GM18498 (cell line): ENCODE measurements at regions not wholly inside any gene's neighbourhood (a gene's known extent, or its start where the extent isn't known, plus 50 kb on each side); places are given as distances from the start of the nearest gene placed in this dataset.

ENCODE experiments used
- ATAC-seq: cut with Tn5 transposase; IDR thresholded peaks from one replicate; pipeline ENCODE4 v1.9.1; 2021; ENCODE audit warnings: mild to moderate bottlenecking, moderate library complexity; ENCODE audit not compliant: unreplicated experiment

- ATAC-seq: no peak
Measured at GRCh38 chr7:125409921-125410320, 480.3 kb upstream of the POT1 start.

GRCh38 chr7:125406111-125406510, 476.5 kb upstream of the POT1 start:
- no peak for ATAC-seq

GRCh38 chr7:125399408-125399807, 469.8 kb upstream of the POT1 start:
- ATAC-seq: no peak

- ATAC-seq: no peak
Measured at GRCh38 chr7:125396466-125397151, 467.0 kb upstream of the POT1 start.

GRCh38 chr7:125391921-125392320, 462.3 kb upstream of the POT1 start:
- ATAC-seq: no peak

GRCh38 chr7:125390981-125391380, 461.4 kb upstream of the POT1 start:
- no peak for ATAC-seq

- no peak for ATAC-seq
Measured at GRCh38 chr7:125386211-125386610, 456.6 kb upstream of the POT1 start.

GRCh38 chr7:125383324-125383723, 453.7 kb upstream of the POT1 start:
- ATAC-seq: no peak

GRCh38 chr7:125382401-125382800, 452.8 kb upstream of the POT1 start:
- ATAC-seq: no peak

- ATAC-seq: no peak
Measured at GRCh38 chr7:125375942-125376341, 446.3 kb upstream of the POT1 start.

- ATAC-seq: no peak
Measured at GRCh38 chr7:125370502-125370901, 440.9 kb upstream of the POT1 start.

- no peak for ATAC-seq
Measured at GRCh38 chr7:125363873-125364272, 434.2 kb upstream of the POT1 start.

- ATAC-seq: no peak
Measured at GRCh38 chr7:125358551-125359167, 429.0 kb upstream of the POT1 start.

- ATAC-seq: no peak
Measured at GRCh38 chr7:125357676-125358455, 428.2 kb upstream of the POT1 start.

GRCh38 chr7:125355899-125356298, 426.3 kb upstream of the POT1 start:
- ATAC-seq: peak; percentile 59

GRCh38 chr7:125347269-125347668, 417.6 kb upstream of the POT1 start:
- no peak for ATAC-seq

GRCh38 chr7:125338110-125338509, 408.5 kb upstream of the POT1 start:
- no peak for ATAC-seq

- ATAC-seq: no peak
Measured at GRCh38 chr7:125336326-125336725, 406.7 kb upstream of the POT1 start.

- ATAC-seq: no peak
Measured at GRCh38 chr7:125326666-125327255, 397.1 kb upstream of the POT1 start.

- no peak for ATAC-seq
Measured at GRCh38 chr7:125316466-125316865, 386.8 kb upstream of the POT1 start.

- no peak for ATAC-seq
Measured at GRCh38 chr7:125299003-125299765, 369.6 kb upstream of the POT1 start.
